ENCODE measurements at regions not wholly inside any gene's neighbourhood (a gene's known extent, or its start where the extent isn't known, plus 50 kb on each side); places are given as distances from the start of the nearest gene placed in this dataset.

DNA sequence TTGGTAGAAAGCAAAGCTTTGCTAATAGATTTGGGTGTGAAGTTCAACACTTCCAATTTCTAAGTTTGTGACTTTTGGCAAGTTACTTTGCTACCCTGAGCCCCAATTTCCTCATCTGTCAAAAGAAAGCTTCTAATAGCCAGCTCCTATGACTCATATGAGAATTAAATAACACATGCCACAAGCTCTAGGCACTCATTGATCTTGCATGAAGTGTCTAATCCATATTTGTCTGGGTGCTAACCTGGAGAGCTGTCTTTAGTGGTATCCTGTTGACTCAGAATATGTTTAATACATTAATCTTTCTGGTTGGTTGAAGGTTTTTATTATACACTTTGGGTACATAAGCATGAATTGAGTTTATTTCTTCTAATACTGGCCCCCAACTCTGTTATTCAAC lies 188.8 kb downstream of the POSTN start:
- intact Hi-C loops (cut with micrococcal nuclease; ENCODE audit: unreplicated experiment): no loop called here
- no peak for DNase-seq
- H3K4me3 ChIP-seq: no peak overlapping the region
- no TSS peak for BruUV-seq (replicated peaks)
- H4K20me1 ChIP-seq (ENCODE audit: insufficient read depth): no peaks in the 10 kb centered on the region
- no peak overlapping the region for H3K4me2 ChIP-seq
- no peaks in the 10 kb centered on the region for H3K9me2 ChIP-seq (ENCODE audit: insufficient read depth)
- H3K9me3 ChIP-seq (ENCODE audit: insufficient read depth, low read depth): no peaks in the 10 kb centered on the region
- no peak overlapping the region for H3K27ac ChIP-seq
- no peaks in the 10 kb centered on the region for H3K4me1 ChIP-seq (replicated peaks; ENCODE audit: insufficient read depth)
- TF ChIP-seq CTCF (conservative IDR thresholded peaks at IDR 0.05) (no peak), EZH2 (IDR thresholded peaks at IDR 0.05; ENCODE audit: low read depth) (no peak)
- POLR2A ChIA-PET (ENCODE audit: unreplicated experiment): no interaction called here
- no peaks in the 10 kb centered on the region for H3K36me3 ChIP-seq (ENCODE audit: low read depth)
- H2AFZ ChIP-seq: no peak overlapping the region
- CTCF ChIA-PET: no interaction called here
- no peaks in the 10 kb centered on the region for H3F3A ChIP-seq (ENCODE audit: insufficient read depth, low read depth)
- H3K27me3 ChIP-seq (ENCODE audit: insufficient read depth, low read depth): no peaks in the 10 kb centered on the region
- H3K79me2 ChIP-seq (ENCODE audit: low read depth): no peaks in the 10 kb centered on the region

GRCh38 chr13:37407156-37407555 lies 191.4 kb downstream of the POSTN start:
- Histone ChIP-seq H3K36me3 (ENCODE audit: low read depth) (no peaks in the 10 kb centered on the region), H3K4me1 (replicated peaks; ENCODE audit: insufficient read depth) (no peaks in the 10 kb centered on the region), H4K20me1 (ENCODE audit: insufficient read depth) (no peaks in the 10 kb centered on the region), H3K79me2 (ENCODE audit: low read depth) (no peaks in the 10 kb centered on the region), H3K27me3 (ENCODE audit: insufficient read depth, low read depth) (no peaks in the 10 kb centered on the region), H3K9me3 (ENCODE audit: insufficient read depth, low read depth) (no peaks in the 10 kb centered on the region), H3K27ac (no peak overlapping the region), H2AFZ (no peak overlapping the region), H3K4me2 (no peak overlapping the region), H3K9me2 (ENCODE audit: insufficient read depth) (no peaks in the 10 kb centered on the region), H3K4me3 (no peak overlapping the region), H3F3A (ENCODE audit: insufficient read depth, low read depth) (no peaks in the 10 kb centered on the region)
- intact Hi-C loops (cut with micrococcal nuclease; ENCODE audit: unreplicated experiment): no loop called here
- TF ChIP-seq EZH2 (IDR thresholded peaks at IDR 0.05; ENCODE audit: low read depth) (no peak), CTCF (conservative IDR thresholded peaks at IDR 0.05) (no peak)
- no peak for DNase-seq
- ChIA-PET CTCF (no interaction called here), POLR2A (ENCODE audit: unreplicated experiment) (no interaction called here)
- BruUV-seq (replicated peaks): no TSS peak

DNA sequence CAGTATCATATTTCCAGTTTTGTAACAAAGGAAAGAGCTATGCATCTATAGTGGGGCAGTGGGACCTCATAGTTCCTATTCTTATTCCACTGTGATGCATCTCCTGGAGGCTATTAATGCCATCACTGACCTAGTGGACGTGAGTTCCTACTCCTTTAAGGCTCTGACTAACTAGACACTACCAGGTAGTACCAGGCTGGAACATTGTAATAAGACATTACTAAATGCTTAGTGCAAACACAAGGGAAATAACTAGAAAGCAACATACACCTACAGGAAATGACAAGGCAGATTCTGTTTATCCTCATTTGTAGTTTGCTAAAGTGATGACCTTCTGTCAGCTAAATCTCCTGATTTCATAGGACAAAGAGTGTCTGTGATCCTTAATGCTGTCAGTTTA lies 192.5 kb downstream of the POSTN start:
- no peaks in the 10 kb centered on the region for H3K79me2 ChIP-seq (ENCODE audit: low read depth)
- H3K27me3 ChIP-seq (ENCODE audit: insufficient read depth, low read depth): no peaks in the 10 kb centered on the region
- intact Hi-C loops (cut with micrococcal nuclease; ENCODE audit: unreplicated experiment): no loop called here
- no peaks in the 10 kb centered on the region for H3K9me3 ChIP-seq (ENCODE audit: insufficient read depth, low read depth)
- BruUV-seq (replicated peaks): no TSS peak
- no peak overlapping the region for H3K4me3 ChIP-seq
- no peak overlapping the region for H3K27ac ChIP-seq
- no peak for TF ChIP-seq CTCF (conservative IDR thresholded peaks at IDR 0.05)
- TF ChIP-seq EZH2 (IDR thresholded peaks at IDR 0.05; ENCODE audit: low read depth): no peak
- H3K4me1 ChIP-seq (replicated peaks; ENCODE audit: insufficient read depth): no peaks in the 10 kb centered on the region
- no peaks in the 10 kb centered on the region for H3F3A ChIP-seq (ENCODE audit: insufficient read depth, low read depth)
- DNase-seq: no peak
- H4K20me1 ChIP-seq (ENCODE audit: insufficient read depth): no peaks in the 10 kb centered on the region
- H3K36me3 ChIP-seq (ENCODE audit: low read depth): no peaks in the 10 kb centered on the region
- ChIA-PET CTCF (no interaction called here), POLR2A (ENCODE audit: unreplicated experiment) (no interaction called here)
- H3K9me2 ChIP-seq (ENCODE audit: insufficient read depth): no peaks in the 10 kb centered on the region
- no peak overlapping the region for H3K4me2 ChIP-seq
- no peak overlapping the region; the same call in 1 of the 2 replicates for H2AFZ ChIP-seq
